IMR-90 (cell line): ENCODE measurements at regions not wholly inside any gene's neighbourhood (a gene's known extent, or its start where the extent isn't known, plus 50 kb on each side); places are given as distances from the start of the nearest gene placed in this dataset.

Source experiments
- BHLHE40 ChIP-seq: fragments of 150-350 bp; IDR thresholded peaks from 2 replicates; pipeline ENCODE4 v1.6.1; 2016; ENCODE audit warnings: mild to moderate bottlenecking, low read depth, low read length
- CHD1 ChIP-seq: IDR thresholded peaks from 2 replicates; pipeline ENCODE4 v1.6.1; 2012; ENCODE audit warnings: low read depth, low read length, improper control_type of control experiment
- RFX5 ChIP-seq: IDR thresholded peaks from 2 replicates; pipeline ENCODE4 v1.8.0; 2012; ENCODE audit warnings: low read depth, mild to moderate bottlenecking, low read length, moderate library complexity
- SMC3 ChIP-seq: fragments of 150-350 bp; IDR thresholded peaks from 2 replicates; pipeline ENCODE4 v1.6.1; 2016; ENCODE audit warnings: low read depth, mild to moderate bottlenecking, antibody characterized with exemption, low read length, moderate library complexity
- TF ChIP-seq, protein P1 (sequence below): conservative IDR thresholded peaks from 2 replicates; pipeline ENCODE4 v1.5.1; 2012; ENCODE audit warnings: mild to moderate bottlenecking, low read depth, low read length, improper control_type of control experiment

DNA sequence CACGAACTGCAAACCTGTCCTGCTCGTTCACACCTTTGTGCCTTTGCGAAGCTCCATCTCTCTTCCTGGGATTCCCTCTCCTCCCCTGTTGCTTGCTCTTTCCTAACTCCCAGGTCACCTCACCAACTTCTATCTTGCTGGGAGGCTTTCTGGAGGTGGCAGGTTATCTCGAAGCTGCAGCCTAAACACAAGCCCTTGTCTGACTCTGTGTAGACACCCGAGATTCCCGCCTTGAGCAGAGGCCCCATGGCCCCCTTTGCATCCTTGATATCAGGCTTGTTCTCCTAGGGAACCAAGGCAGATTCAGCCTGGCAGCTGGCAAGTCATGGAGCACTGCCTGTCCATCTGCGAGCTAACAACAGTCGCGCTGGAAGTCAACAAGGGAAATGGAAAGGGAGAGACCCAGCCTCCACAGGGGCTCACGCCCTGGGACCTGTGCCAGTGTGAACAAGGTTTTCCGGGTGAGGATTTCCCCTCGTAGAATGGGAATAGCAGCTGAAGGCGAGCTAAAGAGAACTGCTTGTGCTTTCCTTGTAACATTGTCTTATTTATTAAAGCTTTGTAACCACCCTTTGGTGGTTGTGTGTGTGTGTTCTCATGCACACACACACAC is 109.5 kb upstream of the JUN start:
- TF ChIP-seq, protein P1, sequence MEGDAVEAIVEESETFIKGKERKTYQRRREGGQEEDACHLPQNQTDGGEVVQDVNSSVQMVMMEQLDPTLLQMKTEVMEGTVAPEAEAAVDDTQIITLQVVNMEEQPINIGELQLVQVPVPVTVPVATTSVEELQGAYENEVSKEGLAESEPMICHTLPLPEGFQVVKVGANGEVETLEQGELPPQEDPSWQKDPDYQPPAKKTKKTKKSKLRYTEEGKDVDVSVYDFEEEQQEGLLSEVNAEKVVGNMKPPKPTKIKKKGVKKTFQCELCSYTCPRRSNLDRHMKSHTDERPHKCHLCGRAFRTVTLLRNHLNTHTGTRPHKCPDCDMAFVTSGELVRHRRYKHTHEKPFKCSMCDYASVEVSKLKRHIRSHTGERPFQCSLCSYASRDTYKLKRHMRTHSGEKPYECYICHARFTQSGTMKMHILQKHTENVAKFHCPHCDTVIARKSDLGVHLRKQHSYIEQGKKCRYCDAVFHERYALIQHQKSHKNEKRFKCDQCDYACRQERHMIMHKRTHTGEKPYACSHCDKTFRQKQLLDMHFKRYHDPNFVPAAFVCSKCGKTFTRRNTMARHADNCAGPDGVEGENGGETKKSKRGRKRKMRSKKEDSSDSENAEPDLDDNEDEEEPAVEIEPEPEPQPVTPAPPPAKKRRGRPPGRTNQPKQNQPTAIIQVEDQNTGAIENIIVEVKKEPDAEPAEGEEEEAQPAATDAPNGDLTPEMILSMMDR: no peak
- no peak for TF ChIP-seq RFX5
- TF ChIP-seq CHD1: no peak
- TF ChIP-seq SMC3: no peak
- no peak for TF ChIP-seq BHLHE40
